ENCODE measurements at regions not wholly inside any gene's neighbourhood (a gene's known extent, or its start where the extent isn't known, plus 50 kb on each side); places are given as distances from the start of the nearest gene placed in this dataset.
"Not testable (repeated sequence)": the region's sequence is repeated elsewhere in the genome, so short reads cannot be mapped to it uniquely, and the experiment has no call there.

DNA sequence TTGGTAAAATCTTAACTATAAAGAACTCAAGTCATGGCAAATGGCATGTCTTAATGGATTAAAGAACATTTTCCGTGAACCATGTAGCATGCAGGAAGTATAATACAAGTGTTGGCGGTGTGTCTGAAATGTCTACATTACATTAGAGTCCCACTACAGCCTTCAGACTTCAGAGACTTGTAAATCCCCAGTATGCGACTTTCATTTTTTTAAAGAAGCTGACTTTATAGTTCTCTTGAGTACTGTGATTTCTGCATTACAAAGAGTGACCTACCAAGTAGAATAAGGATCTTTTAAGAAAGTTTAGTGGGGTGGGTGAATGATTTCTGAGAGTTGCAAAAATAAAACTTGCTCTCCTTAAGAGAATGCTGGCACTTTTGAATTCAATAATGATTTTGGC is 140.7 kb upstream of the FN1 start:
- no peak for DNase-seq

DNA sequence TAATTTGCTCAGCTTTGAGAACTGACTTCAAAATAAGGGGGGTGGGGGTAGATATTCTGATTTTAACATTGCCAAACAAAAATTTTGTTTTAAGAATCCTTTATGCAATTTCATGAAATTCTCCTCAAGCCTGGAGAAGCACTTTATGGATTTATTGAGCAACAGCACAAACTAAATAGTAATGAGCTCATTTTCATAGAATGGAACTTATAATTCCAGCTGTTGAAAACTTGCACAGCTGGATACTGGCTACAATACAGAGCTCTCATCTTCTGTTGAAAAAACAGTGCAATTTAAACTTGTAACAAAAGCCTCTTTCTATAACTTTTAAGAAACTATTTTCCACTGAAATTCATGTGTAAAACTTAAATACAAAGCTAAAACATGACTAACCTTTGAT is 137.6 kb upstream of the FN1 start:
- no peak for DNase-seq

DNA sequence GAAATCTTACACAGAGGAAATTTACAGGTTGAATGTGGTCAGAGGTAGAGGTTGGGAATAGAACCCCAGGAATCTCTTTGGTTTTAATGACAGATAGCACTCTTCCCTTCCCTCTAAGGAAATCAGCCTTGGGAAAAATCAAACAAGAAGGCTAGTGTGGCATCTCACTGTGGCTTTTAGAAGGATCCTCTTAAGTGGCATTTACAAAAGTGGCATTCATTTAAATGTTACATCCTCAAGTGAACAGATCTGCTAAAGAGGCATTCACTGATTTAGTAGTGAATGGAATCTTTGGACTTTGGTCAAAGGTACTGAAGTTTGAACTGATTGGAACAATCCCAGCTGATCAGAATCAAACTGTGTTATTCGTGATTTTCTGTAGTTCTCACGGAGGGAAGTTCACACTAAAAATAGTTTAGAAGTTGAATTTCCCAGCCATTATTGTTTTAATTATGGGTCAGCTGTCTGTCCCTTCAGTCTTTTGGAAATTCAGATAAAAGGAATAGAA is 136.5 kb upstream of the FN1 start:
- no peak for DNase-seq

DNA sequence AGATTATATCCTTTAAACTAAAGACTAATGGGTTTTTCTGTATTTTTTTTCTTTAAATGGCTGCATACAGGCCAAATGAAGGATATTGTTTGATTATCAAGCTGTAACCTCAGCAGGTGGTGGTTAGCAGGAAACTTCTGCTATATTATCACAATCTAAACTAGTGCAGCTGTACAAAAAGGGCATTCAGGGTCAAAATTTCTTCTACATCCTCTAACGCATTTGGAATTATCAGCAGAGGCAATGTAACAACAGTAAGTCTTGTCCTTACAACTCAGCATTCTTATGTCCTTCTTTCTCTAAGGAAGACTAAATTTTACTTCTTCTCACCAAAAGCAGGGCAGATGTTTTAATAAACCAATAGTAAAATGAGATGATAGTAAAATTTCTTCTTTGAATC is 135.8 kb upstream of the FN1 start:
- no peak for DNase-seq

DNA sequence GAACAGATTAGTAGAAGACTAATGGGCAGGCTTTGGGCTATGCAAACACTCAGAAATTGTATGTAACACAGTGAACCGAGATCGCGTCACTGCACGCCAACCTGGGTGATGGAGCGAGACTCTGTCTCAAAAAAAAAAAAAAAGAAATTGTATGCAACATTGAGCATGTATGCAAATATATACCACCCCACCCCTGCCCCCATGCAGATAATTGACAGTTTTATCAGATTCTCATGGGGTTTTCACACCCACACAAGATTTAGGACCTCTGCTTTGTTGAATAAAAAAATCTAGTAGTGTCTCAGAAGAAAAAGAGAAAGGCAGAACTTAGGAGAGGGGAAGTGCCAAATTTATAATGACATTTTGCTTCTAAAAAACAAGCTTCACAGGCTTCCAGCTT is 131.6 kb upstream of the FN1 start:
- no peak for DNase-seq

DNA sequence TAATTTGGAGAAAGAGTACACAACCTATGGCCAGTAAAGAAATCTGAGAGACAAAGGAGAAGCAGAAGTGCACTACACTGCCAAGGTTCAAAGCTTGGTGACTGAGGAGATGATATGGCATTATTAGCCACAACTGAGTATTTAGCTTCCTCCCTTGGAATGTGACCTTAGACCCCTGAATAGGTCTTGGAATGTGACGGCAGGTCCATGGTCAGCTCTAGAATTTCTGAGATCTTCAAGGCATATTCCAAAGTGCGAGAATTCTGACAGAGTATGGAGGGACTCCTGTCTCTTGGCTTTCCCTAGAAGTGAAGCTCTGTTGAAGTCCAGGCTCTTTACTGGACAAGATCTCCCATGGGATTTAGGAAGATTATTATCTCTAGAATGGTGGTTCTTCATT is 130.0 kb upstream of the FN1 start:
- DNase-seq, result no peak

DNA sequence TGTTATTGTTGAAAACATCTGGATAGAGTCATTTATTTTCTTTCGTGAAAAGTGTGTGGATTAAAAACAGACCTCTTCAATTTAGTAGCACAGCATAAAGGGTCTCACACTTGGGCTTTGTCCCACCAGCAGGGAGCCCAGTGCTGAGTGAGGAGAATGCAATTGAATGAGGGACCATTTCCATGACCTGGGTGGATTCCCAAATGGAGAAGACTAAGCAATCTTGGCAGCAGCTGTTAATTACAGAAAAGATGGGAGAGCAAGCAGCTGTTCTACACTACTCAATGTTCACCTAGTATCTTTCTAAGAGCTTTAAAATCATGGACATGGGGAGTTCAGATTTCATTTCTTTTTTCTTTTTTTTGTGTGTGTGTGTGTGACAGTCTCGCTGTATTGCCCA is 121.8 kb upstream of the FN1 start:
- DNase-seq, result no peak

DNA sequence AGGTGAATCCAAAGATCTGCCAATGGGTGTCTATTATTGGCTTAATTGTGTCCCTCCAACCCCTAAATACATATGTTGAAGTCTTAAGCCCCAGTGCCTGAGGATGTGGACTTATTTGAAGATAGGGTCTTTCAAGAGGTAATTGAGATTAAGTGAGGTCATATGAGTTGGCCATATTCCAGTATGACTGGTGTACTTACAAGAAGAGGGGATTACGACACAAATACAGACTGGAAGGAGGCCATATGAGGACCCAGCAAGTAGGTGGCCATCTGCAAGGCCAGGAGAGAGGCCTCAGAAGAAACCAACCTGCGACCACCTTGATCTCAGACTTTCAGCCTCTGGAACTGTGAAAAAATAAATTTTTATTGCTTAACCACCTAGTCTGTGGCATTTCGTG is 121.1 kb upstream of the FN1 start:
- DNase-seq, result no peak

DNA sequence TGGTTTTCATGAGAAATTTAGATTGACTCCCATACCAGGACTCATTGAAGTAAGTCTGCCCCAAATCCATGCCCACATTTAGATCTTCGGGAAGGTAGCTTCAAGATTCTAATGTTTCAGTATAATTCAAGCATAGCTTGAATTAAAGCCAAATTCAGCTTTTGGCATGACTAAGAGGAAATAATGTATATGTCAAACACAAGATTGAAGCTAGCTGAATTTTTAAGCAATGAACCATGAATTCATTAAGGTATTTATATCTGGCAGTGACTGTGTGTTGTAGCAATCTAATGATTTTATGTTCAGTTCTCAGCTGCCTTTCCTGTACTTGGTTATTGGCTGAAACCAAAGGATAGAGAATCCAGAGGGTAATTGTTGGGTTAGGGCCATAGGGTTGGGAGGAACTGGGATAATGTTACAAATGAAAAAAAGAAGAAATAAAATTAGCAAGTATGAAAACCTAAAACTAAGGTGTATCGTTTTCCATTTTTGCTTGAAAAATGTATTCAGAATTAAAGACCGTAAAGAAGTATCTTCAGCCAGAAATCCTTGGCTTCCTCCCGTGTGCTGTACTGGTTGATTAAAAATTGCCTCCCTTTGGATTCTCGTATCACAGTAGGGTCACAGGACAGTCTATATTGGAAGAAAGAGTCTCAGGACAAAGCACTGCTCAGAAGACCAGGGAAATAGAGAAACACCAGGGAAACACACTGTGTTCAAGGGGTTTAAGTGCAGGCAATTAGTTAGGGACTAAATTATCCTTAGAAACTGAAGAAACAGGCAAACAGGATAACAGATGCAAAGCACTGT is 119.0 kb upstream of the FN1 start:
- DNase-seq, result no peak

DNA sequence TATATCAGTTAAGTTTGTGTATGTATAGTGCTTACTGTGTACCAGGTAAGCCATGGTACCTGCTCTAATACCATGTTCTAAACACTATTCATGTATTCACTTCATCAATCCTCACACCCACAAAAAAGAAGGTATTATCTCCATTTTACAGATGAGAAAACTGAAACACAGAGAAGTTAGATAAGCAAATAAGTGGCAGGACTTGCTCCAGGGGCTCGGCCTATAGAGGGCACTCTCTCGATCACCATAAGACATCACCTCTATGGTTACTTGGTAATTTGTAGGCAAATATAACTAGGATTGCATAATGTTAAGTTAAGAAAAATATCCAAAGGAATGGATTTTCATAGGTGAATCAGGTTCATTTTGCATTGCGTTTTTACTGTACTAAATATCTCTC is 118.1 kb upstream of the FN1 start:
- no peak for DNase-seq

DNA sequence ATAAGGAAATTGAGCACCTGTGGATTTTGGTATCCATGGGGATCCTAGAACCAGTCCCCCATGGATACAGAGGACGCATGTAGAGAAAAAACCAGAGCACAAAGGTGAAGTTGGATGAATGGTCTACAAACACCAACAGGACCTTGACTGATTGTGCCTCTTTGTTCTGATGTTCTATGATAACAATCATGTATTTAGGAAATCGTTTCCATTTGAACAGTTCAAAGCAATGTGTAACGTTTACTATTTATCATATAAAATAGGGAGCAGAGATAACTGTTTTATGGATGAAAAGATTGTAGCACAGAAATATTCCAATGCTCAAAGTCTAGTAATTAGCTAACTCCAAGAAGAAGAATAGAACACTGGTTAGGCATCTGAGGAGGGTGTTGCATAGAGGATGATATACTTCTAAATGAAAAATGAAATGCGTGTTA is 116.3 kb upstream of the FN1 start:
- no peak for DNase-seq

DNA sequence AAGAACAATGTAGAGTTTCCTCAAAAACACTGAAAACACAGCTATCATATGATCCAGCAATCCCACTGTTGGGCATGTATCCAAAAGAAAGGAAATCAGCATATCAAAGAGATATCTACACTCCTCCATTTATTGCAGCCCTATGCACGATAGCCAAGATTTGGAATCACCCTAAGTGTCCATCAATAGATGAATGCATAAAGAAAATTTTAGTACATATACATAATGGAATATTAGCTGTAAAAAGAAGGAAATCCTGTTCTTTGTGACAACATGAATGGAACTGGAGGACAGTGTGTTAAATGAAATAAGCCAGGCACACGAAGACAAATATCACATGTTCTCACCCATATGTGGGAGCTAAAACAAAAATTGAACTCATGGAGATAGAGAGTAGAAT is 114.5 kb upstream of the FN1 start:
- no peak for DNase-seq

DNA sequence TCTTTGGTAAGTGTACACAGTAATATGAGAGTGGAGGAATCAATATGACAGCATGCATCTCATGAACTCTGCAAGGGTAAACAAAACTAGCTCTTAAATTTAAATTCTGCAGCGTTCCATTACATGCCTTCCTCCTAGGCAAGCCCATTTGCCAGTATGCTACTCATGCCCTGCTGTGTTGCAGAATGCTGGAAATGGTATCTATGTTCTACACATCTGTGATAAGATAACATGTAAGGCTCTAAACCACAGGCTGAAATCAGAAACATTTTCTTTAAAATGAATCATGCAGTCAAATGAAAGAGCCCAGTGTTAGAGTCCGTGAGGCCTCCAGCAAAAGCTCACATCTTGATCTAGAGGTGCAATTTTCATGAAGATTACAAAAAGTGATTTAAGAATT is 112.8 kb upstream of the FN1 start:
- no peak for DNase-seq

DNA sequence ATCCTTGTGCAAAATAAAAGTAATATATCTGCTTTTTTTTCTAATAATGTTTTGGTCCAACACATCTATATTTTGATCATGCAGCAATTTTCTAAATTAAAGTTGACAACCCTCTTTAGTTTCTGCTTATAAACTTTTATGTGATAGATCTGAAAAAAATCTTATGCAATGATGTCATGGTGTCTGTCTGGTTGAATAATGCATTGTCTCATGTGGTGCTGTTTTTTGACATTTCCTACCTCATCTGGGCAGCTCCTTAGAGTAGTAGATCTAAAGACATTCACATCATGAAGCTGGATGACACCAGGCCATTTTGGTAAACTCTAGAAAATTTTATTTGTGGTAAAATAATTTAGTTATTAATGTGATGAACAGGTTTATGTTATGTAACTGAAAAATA is 106.8 kb upstream of the FN1 start:
- DNase-seq, result no peak

DNA sequence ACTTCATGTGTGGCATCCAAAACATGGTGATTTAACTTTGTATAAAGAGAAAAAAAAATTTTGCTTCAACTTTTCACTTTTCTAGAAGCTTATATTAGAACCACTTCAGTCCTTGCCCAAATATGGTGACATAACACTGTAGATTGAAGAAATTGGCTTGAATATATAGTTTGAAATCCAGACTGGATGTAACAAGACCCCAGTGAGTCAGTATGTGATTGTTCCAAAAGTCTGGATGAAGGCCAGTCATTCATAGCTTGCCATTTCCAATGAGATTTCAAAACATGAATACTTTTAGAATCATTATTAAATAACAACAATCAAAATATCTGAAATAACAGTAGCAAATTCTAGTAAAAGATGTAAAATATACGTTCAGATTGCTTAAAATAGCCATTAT is 104.8 kb upstream of the FN1 start:
- DNase-seq, result no peak

DNA sequence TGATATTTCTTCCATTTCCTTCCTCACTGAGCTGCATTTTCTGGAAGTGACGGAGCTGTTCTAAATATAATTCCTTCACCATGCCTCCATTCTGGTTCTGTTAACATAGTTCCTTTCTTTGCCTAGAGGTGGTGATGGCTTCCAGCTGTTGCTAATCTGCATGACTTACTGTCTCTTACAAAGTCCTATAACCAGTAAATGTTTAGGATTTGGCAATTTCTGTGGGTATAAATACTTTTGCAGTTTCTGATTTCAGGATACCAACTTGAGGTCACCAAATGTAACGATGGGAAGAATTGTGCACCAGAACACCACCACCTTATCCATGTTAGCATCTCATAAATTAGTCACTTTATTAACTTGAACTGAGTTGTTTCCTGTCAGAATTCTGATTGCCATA is 101.7 kb upstream of the FN1 start:
- DNase-seq, result no peak

DNA sequence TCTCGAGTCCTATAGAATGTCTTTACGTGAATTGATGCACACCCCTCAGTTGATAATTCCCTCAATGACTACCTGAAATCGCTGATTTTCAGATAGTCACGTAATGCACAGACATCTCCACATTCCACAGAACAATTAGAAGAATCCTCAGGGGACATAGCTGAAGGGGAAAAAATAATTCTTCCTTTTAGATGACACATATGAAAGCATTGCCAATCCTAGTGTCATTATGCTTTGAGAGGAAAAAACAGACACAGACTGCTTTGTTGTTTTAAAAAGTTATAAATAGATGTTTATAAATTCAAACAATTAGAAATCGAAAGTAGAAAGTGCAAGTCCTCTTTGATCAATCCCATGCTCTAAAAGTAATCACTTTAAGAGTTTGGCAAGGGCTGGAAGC is 100.6 kb upstream of the FN1 start:
- no peak for DNase-seq

DNA sequence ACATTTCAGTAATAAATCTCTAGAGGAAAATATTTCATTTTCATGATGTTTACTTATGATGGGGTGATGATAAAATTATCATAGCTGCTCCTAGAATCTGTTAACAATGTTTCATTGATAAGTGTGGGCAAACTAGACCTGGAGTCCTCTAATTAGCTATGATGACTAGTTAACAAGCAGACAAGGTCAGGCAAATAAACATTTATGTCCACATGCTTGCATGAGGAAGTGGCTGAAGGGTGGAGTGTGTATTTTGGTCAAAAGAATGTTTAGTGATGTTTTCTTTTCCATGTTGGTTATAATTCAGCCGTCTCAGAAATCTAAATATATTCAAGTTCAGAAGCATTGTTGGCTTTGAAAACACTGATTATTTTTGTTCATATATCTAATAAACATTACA is 99.9 kb upstream of the FN1 start:
- no peak for DNase-seq

DNA sequence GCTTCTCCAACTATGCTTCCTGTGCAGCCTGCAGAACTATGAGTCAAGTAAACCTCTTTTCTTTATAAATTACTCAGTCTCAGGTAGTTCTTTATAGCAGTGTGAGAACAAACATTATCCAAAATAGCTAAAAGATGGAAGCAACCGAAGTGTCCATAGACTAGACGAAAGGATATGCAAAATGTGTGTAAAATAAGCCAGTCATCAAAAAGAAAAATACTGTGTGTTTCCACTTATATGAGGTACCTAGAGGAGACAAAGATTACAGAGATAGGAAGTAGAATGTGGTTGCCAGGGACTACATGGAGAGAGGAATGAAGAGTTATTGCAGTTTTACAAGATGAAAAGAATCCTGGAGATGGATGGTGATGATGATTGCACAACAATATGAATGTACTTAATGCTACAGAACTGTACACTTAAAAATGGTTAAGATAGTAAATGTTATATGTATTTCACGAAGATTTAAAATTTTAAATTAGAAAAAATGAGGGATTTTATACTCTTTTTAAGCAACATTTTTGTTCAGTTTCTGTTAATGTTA is 99.3 kb upstream of the FN1 start:
- no peak for DNase-seq

DNA sequence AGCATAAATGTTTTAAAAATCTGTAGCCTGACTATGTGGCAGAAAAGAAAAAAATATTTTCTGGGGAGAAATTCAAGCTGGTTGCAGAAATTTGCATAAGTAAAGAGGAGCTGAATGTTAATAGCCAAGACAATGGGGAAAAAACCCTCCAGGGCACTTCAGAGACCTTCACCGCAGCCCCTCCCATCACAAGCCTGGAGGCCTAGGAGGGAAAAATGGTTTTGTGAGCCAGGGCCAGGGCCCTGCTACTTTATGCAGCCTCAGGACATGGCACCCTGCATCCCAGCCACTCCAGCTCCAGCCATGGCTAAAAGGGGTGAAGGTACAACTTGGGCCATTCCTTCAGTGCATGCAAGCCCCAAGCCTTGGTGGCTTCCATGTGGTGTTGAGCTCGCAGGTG is 97.8 kb upstream of the FN1 start:
- not testable (repeated sequence) for DNase-seq

DNA sequence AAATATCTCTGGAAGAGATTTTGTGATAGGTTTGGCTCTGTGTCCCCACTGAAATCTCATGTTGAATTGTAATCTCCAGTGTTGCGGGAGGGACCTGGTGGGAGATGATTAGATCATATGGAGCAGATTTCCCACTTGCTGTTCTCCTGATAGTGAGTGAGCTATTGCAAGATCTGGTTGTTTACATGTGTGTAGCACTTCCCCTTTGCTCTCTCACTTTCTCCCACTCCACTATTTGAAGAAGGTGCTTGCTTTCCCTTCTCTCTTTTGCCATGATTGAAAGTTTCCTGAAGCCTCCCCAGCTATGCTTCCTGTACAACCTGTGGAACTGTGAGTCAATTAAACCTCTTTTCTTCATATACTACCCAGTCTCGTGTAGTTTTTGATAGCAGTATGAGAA is 97.0 kb upstream of the FN1 start:
- DNase-seq, result no peak

DNA sequence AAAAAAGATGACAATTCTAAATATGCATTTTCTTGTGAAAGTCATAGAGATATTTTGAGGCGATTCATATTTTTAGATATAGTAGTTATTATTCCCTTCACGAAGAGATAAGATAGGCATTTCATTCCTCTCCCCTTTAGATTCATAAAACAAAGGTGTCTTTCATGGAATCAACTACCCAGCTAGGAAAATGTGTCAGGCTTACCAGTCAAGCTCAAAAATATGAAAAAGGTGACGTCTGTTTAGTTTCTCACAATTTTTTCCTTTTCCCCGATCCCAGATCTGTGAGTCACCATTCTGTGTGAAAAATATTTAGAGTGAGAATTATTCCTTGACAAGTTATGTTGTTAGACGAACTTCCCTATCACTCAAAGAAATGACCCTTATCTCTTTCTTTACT is 95.4 kb upstream of the FN1 start:
- no peak for DNase-seq

DNA sequence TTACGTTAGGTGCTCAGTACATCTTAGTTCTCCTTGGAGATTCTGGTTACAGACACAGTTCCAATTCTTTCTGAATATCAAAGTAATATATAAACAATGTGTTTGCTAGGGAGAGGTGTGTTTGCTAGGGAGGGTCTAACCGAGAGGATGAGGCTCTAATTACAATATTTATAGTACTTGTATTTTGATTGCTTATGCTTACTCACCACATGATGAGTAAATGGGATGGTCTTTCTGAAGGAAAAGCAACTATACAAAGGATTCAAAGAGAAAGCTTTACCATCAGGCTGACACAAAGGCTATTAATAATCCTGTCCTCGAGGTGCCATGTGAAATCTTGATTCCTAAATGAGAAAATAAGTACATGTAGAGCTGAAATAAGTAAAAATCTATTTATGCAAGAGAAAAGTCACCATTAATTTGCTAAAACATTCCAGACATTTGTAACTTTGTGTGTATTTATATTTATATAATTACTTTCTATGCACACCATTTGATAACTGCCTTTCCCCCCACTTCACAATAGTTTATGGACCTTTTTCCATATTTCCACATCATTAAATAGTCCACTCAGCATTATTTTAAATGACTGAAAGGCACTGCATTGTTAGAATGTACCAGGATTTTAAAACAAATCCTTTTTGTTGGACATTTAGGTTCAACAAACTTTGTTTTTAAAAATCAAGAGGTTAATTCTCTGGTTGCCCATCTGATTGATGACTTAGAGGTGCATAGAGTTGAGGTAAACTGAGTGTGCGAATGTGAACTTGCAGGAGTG is 94.5 kb upstream of the FN1 start:
- DNase-seq, result no peak

DNA sequence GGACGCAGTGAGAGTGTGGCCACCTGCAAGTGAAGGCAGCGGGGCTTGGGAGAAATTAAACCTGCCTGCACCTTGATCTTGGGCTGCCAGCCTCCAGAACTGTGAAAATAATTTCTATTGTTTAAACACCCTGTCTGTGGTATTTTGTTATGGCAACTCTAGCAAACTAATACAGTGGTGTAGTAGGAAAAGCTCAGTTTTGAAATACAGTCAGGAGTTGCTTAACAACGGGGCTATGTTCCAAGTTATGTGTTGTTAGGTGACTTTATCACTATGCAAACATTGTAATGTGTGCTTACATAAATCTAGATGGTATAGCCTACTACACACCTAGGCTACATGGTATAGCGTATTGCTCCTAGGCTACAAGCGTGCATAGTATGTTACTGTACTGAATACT is 93.4 kb upstream of the FN1 start:
- DNase-seq, result no peak

Measured in DMS79 treated with DMSO at 0.1 percent for 48 hours (cell line).